Nephron (organoid): ENCODE measurements at regions not wholly inside any gene's neighbourhood (a gene's known extent, or its start where the extent isn't known, plus 50 kb on each side); places are given as distances from the start of the nearest gene placed in this dataset.

ENCODE experiments used
- H3K27ac Mint-ChIP-seq, 3 experiments: 2 replicates each; pipeline ENCODE4 v1.8.0; 2020; ENCODE audit warnings: mixed read lengths in 3 of 3, mild to moderate bottlenecking in 2 of 3, moderate library complexity in 1 of 3
- H3K27me3 Mint-ChIP-seq: 2 replicates; pipeline ENCODE4 v1.8.0; 2021; ENCODE audit warnings: low read depth, mild to moderate bottlenecking, moderate library complexity, mixed read lengths
- H3K36me3 Mint-ChIP-seq: 2 replicates; pipeline ENCODE4 v1.8.0; 2020; ENCODE audit warnings: low read depth, mixed read lengths
- H3K4me1 Mint-ChIP-seq: 2 replicates; pipeline ENCODE4 v1.8.0; 2020; ENCODE audit warnings: mixed read lengths
- H3K4me3 Mint-ChIP-seq, 3 experiments: 2 replicates each; pipeline ENCODE4 v1.8.0; 2020; ENCODE audit warnings: mild to moderate bottlenecking in 3 of 3, mixed read lengths in 3 of 3, moderate library complexity in 2 of 3
- H3K9me3 Mint-ChIP-seq: 2 replicates; pipeline ENCODE4 v1.8.0; 2020; ENCODE audit warnings: mixed read lengths
- CTCF ChIP-seq, 3 experiments: fragments of 200-600 bp; sonication (generic); IDR thresholded peaks; one replicate each; pipeline ENCODE4 v1.5.0; 2021; ENCODE audit warnings: antibody characterized with exemption in 3 of 3; ENCODE audit not compliant: unreplicated experiment in 3 of 3

GRCh38 chr9:129514497-129514867, 106.4 kb downstream of the C9orf50 start:
- Mint-ChIP-seq H3K9me3 (peaks cover 52% of the 10 kb centered on the region), H3K36me3 (peaks cover 25% of the 10 kb centered on the region), H3K27ac (no peak overlapping the region), H3K4me3 (no peak overlapping the region), H3K27me3 (no peaks in the 10 kb centered on the region), H3K4me1 (no peaks in the 10 kb centered on the region)
- no peak for TF ChIP-seq CTCF (IDR thresholded peaks at IDR 0.05; ENCODE audit: unreplicated experiment in 3 of 3)

- Mint-ChIP-seq H3K27me3 (no peaks in the 10 kb centered on the region), H3K27ac (no peak overlapping the region), H3K9me3 (peaks cover 56% of the 10 kb centered on the region), H3K36me3 (peaks cover 25% of the 10 kb centered on the region), H3K4me1 (no peaks in the 10 kb centered on the region), H3K4me3 (no peak overlapping the region)
- no peak for TF ChIP-seq CTCF (IDR thresholded peaks at IDR 0.05; ENCODE audit: unreplicated experiment in 3 of 3)
Observed at GRCh38 chr9:129513856-129514496, 106.9 kb downstream of the C9orf50 start.

- Mint-ChIP-seq H3K36me3 (peaks cover 23% of the 10 kb centered on the region), H3K27ac (no peak overlapping the region), H3K4me1 (no peaks in the 10 kb centered on the region), H3K27me3 (no peaks in the 10 kb centered on the region), H3K9me3 (peaks cover 56% of the 10 kb centered on the region), H3K4me3 (no peak overlapping the region)
- no peak for TF ChIP-seq CTCF (IDR thresholded peaks at IDR 0.05; ENCODE audit: unreplicated experiment in 3 of 3)
Observed at GRCh38 chr9:129513282-129513681, 107.6 kb downstream of the C9orf50 start.

GRCh38 chr9:129511285-129511900, 109.5 kb downstream of the C9orf50 start:
- H3K27ac Mint-ChIP-seq, result no peak overlapping the region
- H3K27me3 Mint-ChIP-seq, result no peaks in the 10 kb centered on the region
- H3K4me1 Mint-ChIP-seq, result peaks cover 5% of the 10 kb centered on the region
- H3K4me3 Mint-ChIP-seq, result no peak overlapping the region
- H3K36me3 Mint-ChIP-seq, result peaks cover 20% of the 10 kb centered on the region
- no peak for TF ChIP-seq CTCF (IDR thresholded peaks at IDR 0.05; ENCODE audit: unreplicated experiment in 3 of 3)
- peaks cover 47% of the 10 kb centered on the region for H3K9me3 Mint-ChIP-seq

GRCh38 chr9:129509533-129509928, 111.4 kb downstream of the C9orf50 start:
- no peak for TF ChIP-seq CTCF (IDR thresholded peaks at IDR 0.05; ENCODE audit: unreplicated experiment in 3 of 3)
- peaks cover 15% of the 10 kb centered on the region for H3K36me3 Mint-ChIP-seq
- H3K27ac Mint-ChIP-seq, result peak overlapping the region in 1 of 3 experiments; percentile 17
- peaks cover 33% of the 10 kb centered on the region for H3K9me3 Mint-ChIP-seq
- H3K4me1 Mint-ChIP-seq, result peaks cover 9% of the 10 kb centered on the region
- no peaks in the 10 kb centered on the region for H3K27me3 Mint-ChIP-seq
- no peak overlapping the region for H3K4me3 Mint-ChIP-seq

- H3K4me1 Mint-ChIP-seq, result peaks cover 22% of the 10 kb centered on the region
- no peak for TF ChIP-seq CTCF (IDR thresholded peaks at IDR 0.05; ENCODE audit: unreplicated experiment in 3 of 3)
- H3K27me3 Mint-ChIP-seq, result no peaks in the 10 kb centered on the region
- H3K27ac Mint-ChIP-seq, result no peak overlapping the region
- H3K36me3 Mint-ChIP-seq, result peaks cover 8% of the 10 kb centered on the region
- H3K4me3 Mint-ChIP-seq, result no peak overlapping the region
- H3K9me3 Mint-ChIP-seq, result peaks cover 24% of the 10 kb centered on the region
Observed at GRCh38 chr9:129507805-129508204, 113.1 kb downstream of the C9orf50 start.
